SU-DHL-6 (cell line): ENCODE measurements at regions not wholly inside any gene's neighbourhood (a gene's known extent, or its start where the extent isn't known, plus 50 kb on each side); places are given as distances from the start of the nearest gene placed in this dataset.

Source experiments
- CTCF ChIP-seq: fragments of 200-600 bp; sonication (generic); IDR thresholded peaks from one replicate; pipeline ENCODE4 v1.5.1; 2017; ENCODE audit warnings: antibody characterized with exemption, mild to moderate bottlenecking, low read length, moderate library complexity; ENCODE audit not compliant: insufficient read depth, poor library complexity, severe bottlenecking
- EZH2phosphoT487 ChIP-seq: fragments of 200-600 bp; sonication (generic), shearing (Covaris generic); conservative IDR thresholded peaks from 2 replicates; pipeline ENCODE4 v1.6.1; 2018; ENCODE audit warnings: mild to moderate bottlenecking, antibody characterized with exemption, low read length, moderate library complexity, mixed read lengths

GRCh38 chrX:134184936-134185335 lies 52.0 kb upstream of the CCDC160 start:
- TF ChIP-seq EZH2phosphoT487 (no peak), CTCF (no peak)
